Cardiac fibroblast (primary cell): ENCODE measurements at regions not wholly inside any gene's neighbourhood (a gene's known extent, or its start where the extent isn't known, plus 50 kb on each side); places are given as distances from the start of the nearest gene placed in this dataset.

ENCODE experiments used
- DNase-seq, 2 donors: peaks; one replicate each; pipeline versions ENCODE4 v3.0.0 to v3.0.0-alpha.2; 2010; ENCODE audit warnings: low read depth in 2 of 2
- H3K4me3 ChIP-seq, 2 donors: replicated peaks in 1 of 2; 1 replicate in 1 of 2; 2 replicates in 1 of 2; pipeline ENCODE4 v1.5.1; 2011; ENCODE audit warnings: low read depth in 2 of 2, low read length in 2 of 2, mild to moderate bottlenecking in 2 of 2, moderate library complexity in 1 of 2
- TF ChIP-seq, protein P1 (sequence below): IDR thresholded peaks from one replicate; pipeline ENCODE4 v1.5.1; 2011; ENCODE audit warnings: low read depth, mild to moderate bottlenecking, low read length, inconsistent platforms

DNA sequence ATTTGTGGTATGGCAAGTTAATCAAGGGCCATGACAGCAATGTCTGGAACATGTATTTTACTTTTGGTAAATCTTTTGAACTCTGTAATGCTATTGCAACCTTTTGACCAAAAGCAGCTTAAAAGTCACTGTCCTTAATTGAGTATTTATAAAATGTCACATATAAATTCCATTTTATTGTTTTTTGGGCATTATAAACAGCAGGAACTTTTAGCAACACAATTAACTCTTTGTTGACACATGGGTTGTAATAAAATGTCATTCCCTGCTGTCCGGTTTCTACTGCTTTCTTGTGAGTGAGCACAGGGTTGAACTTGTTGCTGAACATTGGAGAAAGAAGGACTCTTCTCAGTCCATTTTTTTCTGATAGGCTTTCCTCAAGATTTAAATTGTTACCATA, 1923.1 kb downstream of the PCDH9 start:
- DNase-seq, result no peak
- TF ChIP-seq, protein P1, sequence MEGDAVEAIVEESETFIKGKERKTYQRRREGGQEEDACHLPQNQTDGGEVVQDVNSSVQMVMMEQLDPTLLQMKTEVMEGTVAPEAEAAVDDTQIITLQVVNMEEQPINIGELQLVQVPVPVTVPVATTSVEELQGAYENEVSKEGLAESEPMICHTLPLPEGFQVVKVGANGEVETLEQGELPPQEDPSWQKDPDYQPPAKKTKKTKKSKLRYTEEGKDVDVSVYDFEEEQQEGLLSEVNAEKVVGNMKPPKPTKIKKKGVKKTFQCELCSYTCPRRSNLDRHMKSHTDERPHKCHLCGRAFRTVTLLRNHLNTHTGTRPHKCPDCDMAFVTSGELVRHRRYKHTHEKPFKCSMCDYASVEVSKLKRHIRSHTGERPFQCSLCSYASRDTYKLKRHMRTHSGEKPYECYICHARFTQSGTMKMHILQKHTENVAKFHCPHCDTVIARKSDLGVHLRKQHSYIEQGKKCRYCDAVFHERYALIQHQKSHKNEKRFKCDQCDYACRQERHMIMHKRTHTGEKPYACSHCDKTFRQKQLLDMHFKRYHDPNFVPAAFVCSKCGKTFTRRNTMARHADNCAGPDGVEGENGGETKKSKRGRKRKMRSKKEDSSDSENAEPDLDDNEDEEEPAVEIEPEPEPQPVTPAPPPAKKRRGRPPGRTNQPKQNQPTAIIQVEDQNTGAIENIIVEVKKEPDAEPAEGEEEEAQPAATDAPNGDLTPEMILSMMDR, result no peak
- H3K4me3 ChIP-seq, result no peak overlapping the region

DNA sequence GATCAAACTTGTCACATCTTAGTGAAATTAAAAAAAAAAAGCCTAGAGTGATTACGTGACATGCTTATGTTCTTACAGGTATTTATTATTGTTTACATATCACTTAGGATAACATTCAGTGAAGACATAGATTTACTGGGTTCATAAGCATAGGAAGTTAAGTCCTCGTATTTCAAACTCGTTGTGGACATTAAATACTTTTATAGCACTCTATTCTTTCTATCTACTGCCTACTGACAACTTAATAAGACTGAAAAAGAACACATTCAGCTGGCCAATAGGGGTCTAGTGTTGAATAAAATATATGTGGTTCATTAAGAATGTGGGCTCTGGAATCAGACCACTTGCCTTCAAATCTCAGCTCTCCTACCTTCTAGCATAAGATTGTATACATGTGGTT, 1927.4 kb downstream of the PCDH9 start:
- TF ChIP-seq, protein P1, result no peak
- H3K4me3 ChIP-seq, result no peak overlapping the region
- no peak for DNase-seq

DNA sequence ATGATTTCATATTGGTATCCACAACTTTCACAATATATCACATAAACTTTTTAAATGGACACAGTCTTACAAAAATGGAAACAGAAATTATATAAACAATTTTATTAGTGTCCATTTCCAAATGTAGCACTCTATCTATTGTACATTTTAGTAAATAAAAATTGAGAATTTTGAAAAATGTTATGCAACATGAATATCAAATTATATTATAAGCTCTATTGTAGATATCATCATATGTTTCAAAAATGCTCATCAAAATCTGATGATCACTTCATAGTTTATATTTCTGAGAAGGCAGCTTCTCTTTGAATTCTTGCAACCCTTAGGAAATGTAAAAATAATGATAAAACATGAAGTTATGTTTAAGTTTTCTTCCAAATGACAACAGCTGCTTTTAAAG, 1928.6 kb downstream of the PCDH9 start:
- DNase-seq, result no peak
- TF ChIP-seq, protein P1, result no peak
- no peak overlapping the region for H3K4me3 ChIP-seq

DNA sequence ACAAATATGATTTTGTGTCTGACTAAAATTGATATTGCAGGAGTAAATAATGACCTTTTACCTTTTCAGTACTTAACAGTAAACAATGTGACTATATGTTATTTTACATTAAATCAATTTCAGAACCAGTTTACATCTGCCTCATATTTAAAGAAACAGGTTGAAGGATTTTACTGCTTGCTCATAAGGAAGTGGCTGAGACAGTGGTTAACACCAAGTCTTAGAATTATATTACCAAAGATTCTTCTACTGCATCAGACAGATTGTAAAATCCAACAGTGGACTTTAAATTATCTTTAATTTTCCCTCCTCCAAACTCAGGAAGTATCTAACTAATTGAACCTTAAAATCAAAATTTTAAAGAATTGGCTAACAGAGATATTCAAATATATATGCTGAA, 1929.9 kb downstream of the PCDH9 start:
- H3K4me3 ChIP-seq, result no peak overlapping the region
- no peak for DNase-seq
- TF ChIP-seq, protein P1, result no peak

DNA sequence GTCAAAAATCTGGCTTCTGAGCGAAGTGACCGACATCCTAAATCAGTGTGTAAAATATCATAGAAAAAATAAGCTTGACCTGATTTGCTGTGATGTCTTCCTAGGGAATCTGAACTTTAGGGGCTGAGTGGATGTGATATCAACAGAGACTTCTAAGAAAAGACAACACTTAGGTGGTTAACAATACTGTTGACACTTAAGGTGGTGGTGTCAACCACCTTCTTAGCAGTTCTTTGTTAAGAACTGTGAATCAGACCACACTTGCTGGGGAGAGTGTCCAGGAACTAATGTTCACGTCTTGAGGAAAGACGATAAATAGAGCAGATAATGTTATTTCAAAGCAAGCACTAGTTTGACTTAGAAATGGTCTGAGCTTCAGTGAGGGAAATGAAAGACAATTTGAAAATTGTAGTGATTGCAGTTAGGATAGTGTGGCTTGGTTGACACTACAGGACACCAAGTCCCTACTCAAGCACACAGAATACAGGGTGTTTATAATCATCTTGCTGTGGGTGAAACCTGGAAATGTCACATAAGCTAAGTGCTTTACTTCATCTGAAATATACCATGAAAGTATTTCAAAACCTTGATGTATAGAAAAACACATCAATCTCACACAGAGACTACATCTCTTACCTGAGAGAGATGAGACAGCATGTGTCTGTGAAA, 1936.5 kb downstream of the PCDH9 start:
- H3K4me3 ChIP-seq, result no peak overlapping the region
- TF ChIP-seq, protein P1, result no peak
- no peak for DNase-seq

DNA sequence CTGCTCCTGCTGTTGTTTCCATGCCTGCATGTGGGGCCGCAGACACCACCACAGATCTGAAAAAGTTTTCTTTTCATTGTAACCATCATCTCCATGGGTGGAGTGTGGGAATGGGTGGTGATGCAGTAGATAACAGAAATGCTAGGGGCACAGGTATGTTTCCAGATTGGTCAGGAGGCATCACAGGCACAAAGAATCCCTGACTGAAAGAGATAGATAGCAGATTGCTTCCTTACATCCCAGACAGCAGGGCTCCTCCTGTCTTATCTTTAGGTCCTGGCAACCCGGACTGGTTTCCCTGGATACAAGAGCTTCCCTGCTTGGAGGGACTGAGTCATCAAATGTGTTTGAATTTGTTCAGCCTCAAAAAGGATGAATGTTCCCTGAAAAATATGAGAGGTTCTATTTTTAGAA, 1937.6 kb downstream of the PCDH9 start:
- peak; percentile 33 to 76 for DNase-seq
- TF ChIP-seq, protein P1, result no peak
- no peak overlapping the region for H3K4me3 ChIP-seq

DNA sequence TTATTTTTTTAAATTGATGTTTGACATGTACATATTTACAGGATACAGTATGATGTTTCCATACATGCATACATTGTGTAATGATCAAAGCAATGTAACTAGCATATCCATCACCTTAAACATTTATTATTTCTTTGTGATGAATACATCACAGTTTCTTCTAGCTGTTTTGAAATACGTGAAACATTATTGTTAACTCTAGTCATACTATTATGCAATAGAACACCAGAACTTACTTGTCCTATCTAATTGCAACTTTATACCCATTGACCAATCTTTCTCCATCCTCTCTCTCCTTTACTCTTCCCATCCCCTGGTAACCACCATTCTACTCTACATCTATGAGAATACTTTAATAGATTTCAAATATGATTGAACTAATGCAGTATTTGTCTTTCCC, 1942.7 kb downstream of the PCDH9 start:
- H3K4me3 ChIP-seq, result no peak overlapping the region
- DNase-seq, result no peak
- TF ChIP-seq, protein P1, result no peak
